H1 (cell line): ENCODE measurements at regions not wholly inside any gene's neighbourhood (a gene's known extent, or its start where the extent isn't known, plus 50 kb on each side); places are given as distances from the start of the nearest gene placed in this dataset.

ENCODE experiments used
- BRCA1 ChIP-seq: IDR thresholded peaks from 2 replicates; pipeline ENCODE4 v1.6.1; 2012; ENCODE audit warnings: low read depth, low read length, improper control_type of control experiment
- CHD1 ChIP-seq: IDR thresholded peaks from 2 replicates; pipeline ENCODE4 v1.6.1; 2012; ENCODE audit warnings: low read depth, low read length, improper control_type of control experiment
- CREB1 ChIP-seq: IDR thresholded peaks from 2 replicates; pipeline ENCODE4 v1.6.1; 2012; ENCODE audit warnings: inconsistent platforms
- CTCF ChIP-seq, 3 experiments: IDR thresholded peaks; 1 replicate in 2 of 3; 2 replicates in 1 of 3; pipeline versions ENCODE4 v1.5.1 to v1.6.1; 2011; ENCODE audit warnings: low read length in 3 of 3, mild to moderate bottlenecking in 3 of 3, inconsistent platforms in 2 of 3, low read depth in 1 of 3, moderate library complexity in 1 of 3; ENCODE audit not compliant: insufficient read depth in 1 of 3; ENCODE audit errors: control extremely low read depth in 1 of 3
- GABPA ChIP-seq: IDR thresholded peaks from 2 replicates; pipeline ENCODE4 v1.6.1; 2011; ENCODE audit warnings: mild to moderate bottlenecking, low read length, moderate library complexity, borderline replicate concordance; ENCODE audit not compliant: insufficient read depth
- KDM5A ChIP-seq: fragments of 200-600 bp; IDR thresholded peaks from 2 replicates; pipeline ENCODE4 v1.7.1; 2012; ENCODE audit warnings: mild to moderate bottlenecking, low read length, inconsistent platforms, mixed read lengths
- NRF1 ChIP-seq: IDR thresholded peaks from 2 replicates; pipeline ENCODE4 v1.6.1; 2011; ENCODE audit warnings: mild to moderate bottlenecking, low read depth, low read length, improper control_type of control experiment
- PHF8 ChIP-seq: fragments of 200-600 bp; sonication (generic); conservative IDR thresholded peaks from 2 replicates; pipeline ENCODE4 v1.7.1; 2012; ENCODE audit warnings: low read depth, mild to moderate bottlenecking, inconsistent platforms, low read length, moderate library complexity
- POLR2AphosphoS5 ChIP-seq: IDR thresholded peaks from 2 replicates; pipeline ENCODE4 v1.6.1; 2011; ENCODE audit warnings: low read depth, low read length
- TAF1 ChIP-seq: IDR thresholded peaks from 2 replicates; pipeline ENCODE4 v1.6.1; 2011; ENCODE audit warnings: mild to moderate bottlenecking, low read depth, low read length
- TBP ChIP-seq: IDR thresholded peaks from 2 replicates; pipeline ENCODE4 v1.6.1; 2011; ENCODE audit warnings: low read depth, low read length, improper control_type of control experiment
- TCF12 ChIP-seq: IDR thresholded peaks from 2 replicates; pipeline ENCODE4 v1.6.1; 2011; ENCODE audit warnings: low read depth, mild to moderate bottlenecking, low read length
- TEAD4 ChIP-seq: IDR thresholded peaks from 2 replicates; pipeline ENCODE4 v1.6.1; 2012; ENCODE audit warnings: low read depth, low read length, inconsistent platforms, mixed read lengths

GRCh38 chr21:17372200-17372599 is 140.6 kb upstream of the CXADR start (continued):
- TF ChIP-seq TAF1 (no peak), GABPA (no peak), PHF8 (no peak), CTCF (IDR thresholded peaks at IDR 0.05; ENCODE audit: control extremely low read depth in 1 of 3, insufficient read depth in 1 of 3, low read depth in 1 of 3, low read length in 3 of 3) (no peak), BRCA1 (no peak), POLR2AphosphoS5 (no peak), TBP (no peak), TEAD4 (no peak), NRF1 (no peak), CREB1 (no peak), CHD1 (no peak), TCF12 (no peak), KDM5A (no peak)
- TF ChIP-seq, all 59 proteins: peak for 0
